Neural cell (in vitro differentiated cells): ENCODE measurements at regions not wholly inside any gene's neighbourhood (a gene's known extent, or its start where the extent isn't known, plus 50 kb on each side); places are given as distances from the start of the nearest gene placed in this dataset.

Experiments
- CTCF ChIP-seq: fragments of 450-650 bp; IDR thresholded peaks from 2 replicates; pipeline ENCODE4 v1.5.1; 2014; ENCODE audit warnings: antibody characterized with exemption, mild to moderate bottlenecking, moderate library complexity; ENCODE audit not compliant: poor library complexity, severe bottlenecking
- EP300 ChIP-seq: fragments of 450-650 bp; conservative IDR thresholded peaks from 2 replicates; pipeline ENCODE4 v1.6.1; 2014; ENCODE audit warnings: antibody characterized with exemption, mild to moderate bottlenecking, moderate library complexity; ENCODE audit not compliant: poor library complexity, severe bottlenecking
- EZH2 ChIP-seq: fragments of 200-600, 300-800 bp; shearing (Covaris generic), sonication (generic); IDR thresholded peaks from 2 replicates; pipeline ENCODE4 v1.6.1; 2014; ENCODE audit warnings: antibody characterized with exemption, low read length, borderline replicate concordance, mild to moderate bottlenecking; ENCODE audit not compliant: insufficient read depth, poor library complexity, severe bottlenecking
- POLR2AphosphoS5 ChIP-seq: IDR thresholded peaks from 2 replicates; pipeline ENCODE4 v1.6.1; 2012
- RAD21 ChIP-seq: fragments of 450-650 bp; conservative IDR thresholded peaks from 2 replicates; pipeline ENCODE4 v1.6.1; 2014; ENCODE audit warnings: antibody characterized with exemption, mild to moderate bottlenecking, moderate library complexity
- SMC3 ChIP-seq: fragments of 450-650 bp; conservative IDR thresholded peaks from 2 replicates; pipeline ENCODE4 v1.6.1; 2014; ENCODE audit warnings: antibody characterized with exemption, mild to moderate bottlenecking, moderate library complexity; ENCODE audit not compliant: poor library complexity
- TAF1 ChIP-seq: IDR thresholded peaks from 2 replicates; pipeline ENCODE4 v1.6.1; 2012; ENCODE audit warnings: low read depth
- TF ChIP-seq, protein P1 (sequence below): IDR thresholded peaks from 2 replicates; pipeline ENCODE4 v1.6.1; 2012; ENCODE audit warnings: borderline replicate concordance

GRCh38 chr1:157315544-157315943, 177.3 kb upstream of the ETV3 start:
- TF ChIP-seq CTCF (no peak), RAD21 (no peak), EZH2 (no peak), SMC3 (no peak), EP300 (no peak), POLR2AphosphoS5 (no peak), TAF1 (no peak)
- TF ChIP-seq, protein P1, sequence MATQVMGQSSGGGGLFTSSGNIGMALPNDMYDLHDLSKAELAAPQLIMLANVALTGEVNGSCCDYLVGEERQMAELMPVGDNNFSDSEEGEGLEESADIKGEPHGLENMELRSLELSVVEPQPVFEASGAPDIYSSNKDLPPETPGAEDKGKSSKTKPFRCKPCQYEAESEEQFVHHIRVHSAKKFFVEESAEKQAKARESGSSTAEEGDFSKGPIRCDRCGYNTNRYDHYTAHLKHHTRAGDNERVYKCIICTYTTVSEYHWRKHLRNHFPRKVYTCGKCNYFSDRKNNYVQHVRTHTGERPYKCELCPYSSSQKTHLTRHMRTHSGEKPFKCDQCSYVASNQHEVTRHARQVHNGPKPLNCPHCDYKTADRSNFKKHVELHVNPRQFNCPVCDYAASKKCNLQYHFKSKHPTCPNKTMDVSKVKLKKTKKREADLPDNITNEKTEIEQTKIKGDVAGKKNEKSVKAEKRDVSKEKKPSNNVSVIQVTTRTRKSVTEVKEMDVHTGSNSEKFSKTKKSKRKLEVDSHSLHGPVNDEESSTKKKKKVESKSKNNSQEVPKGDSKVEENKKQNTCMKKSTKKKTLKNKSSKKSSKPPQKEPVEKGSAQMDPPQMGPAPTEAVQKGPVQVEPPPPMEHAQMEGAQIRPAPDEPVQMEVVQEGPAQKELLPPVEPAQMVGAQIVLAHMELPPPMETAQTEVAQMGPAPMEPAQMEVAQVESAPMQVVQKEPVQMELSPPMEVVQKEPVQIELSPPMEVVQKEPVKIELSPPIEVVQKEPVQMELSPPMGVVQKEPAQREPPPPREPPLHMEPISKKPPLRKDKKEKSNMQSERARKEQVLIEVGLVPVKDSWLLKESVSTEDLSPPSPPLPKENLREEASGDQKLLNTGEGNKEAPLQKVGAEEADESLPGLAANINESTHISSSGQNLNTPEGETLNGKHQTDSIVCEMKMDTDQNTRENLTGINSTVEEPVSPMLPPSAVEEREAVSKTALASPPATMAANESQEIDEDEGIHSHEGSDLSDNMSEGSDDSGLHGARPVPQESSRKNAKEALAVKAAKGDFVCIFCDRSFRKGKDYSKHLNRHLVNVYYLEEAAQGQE, result no peak
